GM19193 (cell line): ENCODE measurements at regions not wholly inside any gene's neighbourhood (a gene's known extent, or its start where the extent isn't known, plus 50 kb on each side); places are given as distances from the start of the nearest gene placed in this dataset.

ENCODE experiments used
- POLR2A ChIP-seq: IDR thresholded peaks from 4 replicates; pipeline ENCODE4 v1.6.1; 2011; ENCODE audit not compliant: insufficient read depth, insufficient read length; ENCODE audit errors: extremely low read depth

- TF ChIP-seq POLR2A = no peak
Observed at GRCh38 chr7:41882256-41882655, 179.4 kb upstream of the INHBA start.

GRCh38 chr7:41881331-41882130 lies 178.6 kb upstream of the INHBA start:
- no peak for TF ChIP-seq POLR2A

- TF ChIP-seq POLR2A = no peak
Observed at GRCh38 chr7:41880107-41880506, 177.2 kb upstream of the INHBA start.

GRCh38 chr7:41879403-41879802 lies 176.5 kb upstream of the INHBA start:
- no peak for TF ChIP-seq POLR2A

- no peak for TF ChIP-seq POLR2A
Observed at GRCh38 chr7:41878309-41879295, 175.7 kb upstream of the INHBA start.

- no peak for TF ChIP-seq POLR2A
Observed at GRCh38 chr7:41877118-41877517, 174.2 kb upstream of the INHBA start.

GRCh38 chr7:41875513-41875912 lies 172.6 kb upstream of the INHBA start:
- no peak for TF ChIP-seq POLR2A

GRCh38 chr7:41874201-41874785 lies 171.4 kb upstream of the INHBA start:
- TF ChIP-seq POLR2A = no peak

GRCh38 chr7:41873741-41874140 lies 170.9 kb upstream of the INHBA start:
- TF ChIP-seq POLR2A = no peak

- no peak for TF ChIP-seq POLR2A
Observed at GRCh38 chr7:41872966-41873365, 170.1 kb upstream of the INHBA start.

- TF ChIP-seq POLR2A = no peak
Observed at GRCh38 chr7:41870461-41871138, 167.7 kb upstream of the INHBA start.

- TF ChIP-seq POLR2A = no peak
Observed at GRCh38 chr7:41869997-41870396, 167.1 kb upstream of the INHBA start.

- no peak for TF ChIP-seq POLR2A
Observed at GRCh38 chr7:41869596-41869995, 166.7 kb upstream of the INHBA start.

GRCh38 chr7:41869091-41869490 lies 166.2 kb upstream of the INHBA start:
- TF ChIP-seq POLR2A = no peak
